CD4-positive, alpha-beta T cell treated with Interleukin-15 for 4 hours (primary cell): ENCODE measurements at regions not wholly inside any gene's neighbourhood (a gene's known extent, or its start where the extent isn't known, plus 50 kb on each side); places are given as distances from the start of the nearest gene placed in this dataset.

Experiments used
- DNase-seq: peaks from one replicate; pipeline ENCODE4 v3.0.0-alpha.2; 2020; ENCODE audit warnings: low spot score

GRCh38 chr2:19300961-19301360, 57.5 kb downstream of the OSR1 start:
- no peak for DNase-seq

GRCh38 chr2:19299522-19299921, 58.9 kb downstream of the OSR1 start:
- DNase-seq: no peak

- no peak for DNase-seq
Measured at GRCh38 chr2:19299032-19299431, 59.4 kb downstream of the OSR1 start.

- DNase-seq: no peak
Measured at GRCh38 chr2:19297716-19298115, 60.7 kb downstream of the OSR1 start.

- DNase-seq: no peak
Measured at GRCh38 chr2:19295998-19296502, 62.4 kb downstream of the OSR1 start.

- DNase-seq: no peak
Measured at GRCh38 chr2:19292007-19292406, 66.4 kb downstream of the OSR1 start.

- DNase-seq: no peak
Measured at GRCh38 chr2:19288291-19288690, 70.1 kb downstream of the OSR1 start.

GRCh38 chr2:19287324-19287723, 71.1 kb downstream of the OSR1 start:
- no peak for DNase-seq

GRCh38 chr2:19282305-19282704, 76.1 kb downstream of the OSR1 start:
- DNase-seq: no peak

GRCh38 chr2:19274439-19274838, 84.0 kb downstream of the OSR1 start:
- no peak for DNase-seq

- no peak for DNase-seq
Measured at GRCh38 chr2:19272941-19273470, 85.4 kb downstream of the OSR1 start.

GRCh38 chr2:19272039-19272438, 86.4 kb downstream of the OSR1 start:
- DNase-seq: no peak

GRCh38 chr2:19264852-19265251, 93.6 kb downstream of the OSR1 start:
- DNase-seq: no peak

- no peak for DNase-seq
Measured at GRCh38 chr2:19262150-19262549, 96.3 kb downstream of the OSR1 start.

- no peak for DNase-seq
Measured at GRCh38 chr2:19261061-19261460, 97.4 kb downstream of the OSR1 start.

- DNase-seq: no peak
Measured at GRCh38 chr2:19256121-19256601, 102.3 kb downstream of the OSR1 start.

- DNase-seq: no peak
Measured at GRCh38 chr2:19255481-19255880, 102.9 kb downstream of the OSR1 start.

GRCh38 chr2:19251554-19251953, 106.9 kb downstream of the OSR1 start:
- no peak for DNase-seq

- no peak for DNase-seq
Measured at GRCh38 chr2:19250906-19251305, 107.5 kb downstream of the OSR1 start.

- DNase-seq: no peak
Measured at GRCh38 chr2:19247186-19247585, 111.2 kb downstream of the OSR1 start.

GRCh38 chr2:19246496-19246895, 111.9 kb downstream of the OSR1 start:
- no peak for DNase-seq

GRCh38 chr2:19244460-19245363, 113.7 kb downstream of the OSR1 start:
- no peak for DNase-seq

GRCh38 chr2:19238440-19239060, 119.9 kb downstream of the OSR1 start:
- no peak for DNase-seq
